Hepatocyte (in vitro differentiated cells): ENCODE measurements at regions not wholly inside any gene's neighbourhood (a gene's known extent, or its start where the extent isn't known, plus 50 kb on each side); places are given as distances from the start of the nearest gene placed in this dataset.

ENCODE experiments used
- DNase-seq: peaks from one replicate; pipeline ENCODE4 v3.0.0-alpha.2; 2016; ENCODE audit warnings: low spot score
- H2AFZ ChIP-seq: fragments of 200-600 bp; sonication (generic); 2 replicates; pipeline ENCODE4 v1.6.0; 2016; ENCODE audit warnings: antibody characterized with exemption, mild to moderate bottlenecking
- H3K27ac ChIP-seq: fragments of 200-600 bp; sonication (generic); 2 replicates; pipeline ENCODE4 v1.5.1; 2016; ENCODE audit warnings: mild to moderate bottlenecking
- H3K27me3 ChIP-seq: fragments of 200-600 bp; sonication (generic); 2 replicates; pipeline ENCODE4 v1.6.1; 2016
- H3K36me3 ChIP-seq: fragments of 200-600 bp; sonication (generic); replicated peaks from 2 replicates; pipeline ENCODE4 v1.5.1; 2016; ENCODE audit warnings: low read depth; ENCODE audit not compliant: insufficient read depth
- H3K4me1 ChIP-seq: fragments of 200-600 bp; sonication (generic); 2 replicates; pipeline ENCODE4 v1.5.1; 2016; ENCODE audit warnings: mild to moderate bottlenecking, moderate library complexity; ENCODE audit not compliant: insufficient read depth
- H3K4me2 ChIP-seq: fragments of 200-600 bp; sonication (generic); 2 replicates; pipeline ENCODE4 v1.6.0; 2016
- H3K4me3 ChIP-seq: fragments of 200-600 bp; sonication (generic); 2 replicates; pipeline ENCODE4 v1.5.1; 2016; ENCODE audit warnings: mild to moderate bottlenecking
- H3K79me2 ChIP-seq: fragments of 200-600 bp; sonication (generic); 2 replicates; pipeline ENCODE4 v1.6.0; 2017; ENCODE audit warnings: mild to moderate bottlenecking
- H3K9me2 ChIP-seq: fragments of 200-600 bp; sonication (generic); replicated peaks from 2 replicates; pipeline ENCODE4 v1.6.0; 2017; ENCODE audit warnings: mild to moderate bottlenecking; ENCODE audit not compliant: insufficient read depth
- H3K9me3 ChIP-seq: fragments of 200-600 bp; sonication (generic); 2 replicates; pipeline ENCODE4 v1.5.1; 2016; ENCODE audit warnings: low read depth, mild to moderate bottlenecking
- H4K20me1 ChIP-seq: fragments of 200-600 bp; sonication (generic); 2 replicates; pipeline ENCODE4 v1.6.0; 2016; ENCODE audit warnings: mild to moderate bottlenecking; ENCODE audit not compliant: insufficient read depth, poor library complexity, severe bottlenecking
- CTCF ChIP-seq: fragments of 200-600 bp; sonication (generic); IDR thresholded peaks from 2 replicates; pipeline ENCODE4 v1.5.1; 2016; ENCODE audit warnings: antibody characterized with exemption, mild to moderate bottlenecking; ENCODE audit not compliant: poor library complexity
- EZH2 ChIP-seq: fragments of 200-600 bp; sonication (generic); IDR thresholded peaks from 2 replicates; pipeline ENCODE4 v1.6.1; 2016; ENCODE audit warnings: antibody characterized with exemption, mild to moderate bottlenecking, borderline replicate concordance
- EZH2phosphoT487 ChIP-seq: fragments of 200-600 bp; sonication (generic); IDR thresholded peaks from one replicate; pipeline ENCODE4 v1.6.1; 2018; ENCODE audit warnings: antibody characterized with exemption, mild to moderate bottlenecking, low read depth, moderate library complexity; ENCODE audit not compliant: unreplicated experiment, severe bottlenecking
- WGBS: methylation state at CpG from one replicate; pipeline ENCODE4 v1.1.6; 2016; ENCODE audit warnings: low lambda C conversion rate; ENCODE audit errors: missing lambda C conversion rate; 5-methylcytosine and 5-hydroxymethylcytosine counted together

DNA sequence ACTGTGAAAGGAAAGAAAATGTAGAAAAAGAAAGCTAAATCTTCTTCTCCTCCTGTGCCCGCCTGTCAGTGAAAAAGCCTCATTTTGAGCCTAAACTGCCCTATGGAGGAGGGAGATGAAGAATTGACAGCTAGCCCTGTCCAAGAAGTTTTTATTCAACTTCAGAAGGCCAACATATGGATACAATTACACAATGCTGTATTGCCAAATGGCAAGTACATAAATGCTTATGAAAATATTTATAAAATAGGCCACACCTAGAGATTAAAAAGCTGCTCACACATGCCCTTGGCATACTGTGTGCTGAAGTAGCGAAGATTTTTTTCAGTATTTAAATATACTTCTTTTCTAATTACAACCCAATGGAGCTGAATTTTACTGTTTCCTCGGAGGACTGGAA, 65.1 kb upstream of the NEBL start:
- no peak overlapping the region for H3K4me3 ChIP-seq
- H4K20me1 ChIP-seq, result no peaks in the 10 kb centered on the region
- no peak overlapping the region for H3K27ac ChIP-seq
- TF ChIP-seq EZH2phosphoT487, result no peak
- TF ChIP-seq CTCF, result no peak
- TF ChIP-seq EZH2, result no peak
- H3K27me3 ChIP-seq, result no peaks in the 10 kb centered on the region
- no peaks in the 10 kb centered on the region for H3K4me1 ChIP-seq
- H3K9me3 ChIP-seq, result no peaks in the 10 kb centered on the region
- WGBS, result 74% methylated on average over 3 of the region's 3 CpGs
- no peaks in the 10 kb centered on the region for H3K9me2 ChIP-seq
- peak overlapping the region; percentile 18 for H3K4me2 ChIP-seq
- no peak for DNase-seq
- no peaks in the 10 kb centered on the region for H3K36me3 ChIP-seq
- no peak overlapping the region for H2AFZ ChIP-seq
- no peaks in the 10 kb centered on the region for H3K79me2 ChIP-seq

DNA sequence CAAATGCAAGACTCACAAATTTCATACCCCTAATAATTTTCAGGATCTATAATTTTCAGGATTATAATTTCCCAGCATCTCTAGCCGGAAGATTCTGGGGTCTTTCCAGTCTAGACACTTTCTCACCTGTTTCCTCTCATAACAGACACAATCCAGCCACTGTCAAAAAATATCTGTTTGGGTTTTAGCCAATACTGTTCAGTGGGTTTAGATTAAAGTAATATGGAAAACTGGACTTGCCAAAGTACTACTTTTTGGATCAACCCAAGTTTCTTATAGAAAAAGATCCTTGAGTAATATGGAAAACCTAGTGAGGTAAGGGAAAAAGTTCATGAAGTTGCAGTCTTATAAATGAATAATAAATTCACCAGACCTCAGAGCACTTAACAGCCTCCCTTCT, 62.1 kb upstream of the NEBL start:
- no peak overlapping the region for H3K4me2 ChIP-seq
- WGBS, result 79% methylated on average over 1 of the region's 1 CpG
- H3K4me1 ChIP-seq, result peaks cover 16% of the 10 kb centered on the region
- H3K27me3 ChIP-seq, result no peaks in the 10 kb centered on the region
- H3K79me2 ChIP-seq, result no peaks in the 10 kb centered on the region
- H3K4me3 ChIP-seq, result no peak overlapping the region
- TF ChIP-seq EZH2 (no peak), EZH2phosphoT487 (no peak), CTCF (no peak)
- H3K27ac ChIP-seq, result no peak overlapping the region
- no peaks in the 10 kb centered on the region for H4K20me1 ChIP-seq
- no peaks in the 10 kb centered on the region for H3K9me3 ChIP-seq
- H3K36me3 ChIP-seq, result no peaks in the 10 kb centered on the region
- no peak overlapping the region for H2AFZ ChIP-seq
- H3K9me2 ChIP-seq, result no peaks in the 10 kb centered on the region
- no peak for DNase-seq

GRCh38 chr10:20958764-20959163, 61.7 kb upstream of the NEBL start:
- Histone ChIP-seq H3K4me1 (peaks cover 18% of the 10 kb centered on the region), H3K4me2 (no peak overlapping the region), H3K36me3 (no peaks in the 10 kb centered on the region), H2AFZ (no peak overlapping the region), H3K27me3 (no peaks in the 10 kb centered on the region), H3K9me2 (no peaks in the 10 kb centered on the region), H3K27ac (no peak overlapping the region), H3K4me3 (no peak overlapping the region), H4K20me1 (no peaks in the 10 kb centered on the region), H3K79me2 (no peaks in the 10 kb centered on the region), H3K9me3 (no peaks in the 10 kb centered on the region)
- WGBS, result 73% methylated on average over 3 of the region's 3 CpGs
- no peak for DNase-seq
- TF ChIP-seq EZH2 (no peak), EZH2phosphoT487 (no peak), CTCF (no peak)

DNA sequence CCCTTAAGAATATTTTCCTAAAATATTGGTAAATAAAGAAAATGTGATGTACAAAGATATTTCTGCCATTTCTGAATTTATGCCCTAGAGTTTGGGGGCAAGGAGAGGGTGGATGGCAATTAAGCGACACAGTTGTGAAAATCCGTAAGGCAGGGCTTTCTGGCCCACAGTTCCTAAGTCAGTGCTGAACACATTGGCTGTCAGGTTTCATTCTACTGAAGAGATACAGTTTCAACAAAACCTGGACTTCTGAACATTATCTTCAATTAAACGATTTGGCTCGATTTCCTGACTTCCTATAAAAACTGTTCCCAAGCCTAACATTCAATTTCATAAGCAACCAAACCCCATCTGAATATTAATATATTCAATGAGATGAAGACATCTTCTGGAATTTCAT, 61.1 kb upstream of the NEBL start:
- Histone ChIP-seq H3K4me2 (no peak overlapping the region), H3K27ac (no peak overlapping the region), H3K79me2 (no peaks in the 10 kb centered on the region), H3K27me3 (no peaks in the 10 kb centered on the region), H3K9me3 (no peaks in the 10 kb centered on the region), H3K4me1 (peaks cover 18% of the 10 kb centered on the region), H3K4me3 (no peak overlapping the region), H3K9me2 (no peaks in the 10 kb centered on the region), H3K36me3 (no peaks in the 10 kb centered on the region), H2AFZ (no peak overlapping the region), H4K20me1 (no peaks in the 10 kb centered on the region)
- no peak for TF ChIP-seq CTCF
- TF ChIP-seq EZH2phosphoT487, result no peak
- no peak for TF ChIP-seq EZH2
- DNase-seq, result no peak
- WGBS, result 79% methylated on average over 4 of the region's 4 CpGs
